Panc1 (cell line): ENCODE measurements at regions not wholly inside any gene's neighbourhood (a gene's known extent, or its start where the extent isn't known, plus 50 kb on each side); places are given as distances from the start of the nearest gene placed in this dataset.

Experiments
- POLR2AphosphoS5 ChIP-seq: IDR thresholded peaks from 2 replicates; pipeline ENCODE4 v1.6.1; 2012; ENCODE audit warnings: mild to moderate bottlenecking, low read depth, low read length, moderate library complexity
- TF ChIP-seq, protein P1 (sequence below): fragments of 450-650 bp; IDR thresholded peaks from 2 replicates; pipeline ENCODE4 v1.5.1; 2017; ENCODE audit warnings: mild to moderate bottlenecking

DNA sequence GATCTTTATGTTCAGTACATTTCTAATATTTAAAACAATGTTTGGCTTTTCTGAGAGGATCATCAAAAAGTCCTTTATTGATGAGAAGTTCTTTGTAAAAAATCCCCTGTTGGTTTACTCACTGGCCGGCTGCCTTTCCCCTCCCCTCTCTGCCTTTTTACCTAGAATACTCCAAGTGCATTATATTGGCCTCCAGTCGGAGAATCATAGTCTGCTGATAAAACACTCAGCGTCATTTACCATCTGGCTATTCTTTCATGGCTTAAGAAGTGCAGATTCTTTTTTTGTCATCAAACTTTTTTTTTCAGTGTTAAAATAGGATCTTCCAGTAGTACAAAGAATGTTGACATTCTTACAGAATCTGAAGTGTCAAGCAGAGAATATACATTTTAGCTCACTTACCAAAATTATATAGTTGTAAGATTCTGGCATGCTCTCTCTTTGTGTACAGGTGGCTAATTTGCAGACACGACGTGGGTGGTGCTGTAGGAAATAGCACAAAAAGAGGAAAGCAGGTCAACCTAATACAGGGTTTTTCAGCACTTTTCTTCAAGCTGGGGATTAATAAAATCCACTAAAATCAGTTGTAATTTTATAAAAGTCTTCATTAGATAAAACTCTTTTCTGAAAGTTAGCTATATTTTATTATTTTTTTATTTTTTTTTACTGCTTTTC lies 731.8 kb downstream of the KCTD8 start:
- TF ChIP-seq, protein P1, sequence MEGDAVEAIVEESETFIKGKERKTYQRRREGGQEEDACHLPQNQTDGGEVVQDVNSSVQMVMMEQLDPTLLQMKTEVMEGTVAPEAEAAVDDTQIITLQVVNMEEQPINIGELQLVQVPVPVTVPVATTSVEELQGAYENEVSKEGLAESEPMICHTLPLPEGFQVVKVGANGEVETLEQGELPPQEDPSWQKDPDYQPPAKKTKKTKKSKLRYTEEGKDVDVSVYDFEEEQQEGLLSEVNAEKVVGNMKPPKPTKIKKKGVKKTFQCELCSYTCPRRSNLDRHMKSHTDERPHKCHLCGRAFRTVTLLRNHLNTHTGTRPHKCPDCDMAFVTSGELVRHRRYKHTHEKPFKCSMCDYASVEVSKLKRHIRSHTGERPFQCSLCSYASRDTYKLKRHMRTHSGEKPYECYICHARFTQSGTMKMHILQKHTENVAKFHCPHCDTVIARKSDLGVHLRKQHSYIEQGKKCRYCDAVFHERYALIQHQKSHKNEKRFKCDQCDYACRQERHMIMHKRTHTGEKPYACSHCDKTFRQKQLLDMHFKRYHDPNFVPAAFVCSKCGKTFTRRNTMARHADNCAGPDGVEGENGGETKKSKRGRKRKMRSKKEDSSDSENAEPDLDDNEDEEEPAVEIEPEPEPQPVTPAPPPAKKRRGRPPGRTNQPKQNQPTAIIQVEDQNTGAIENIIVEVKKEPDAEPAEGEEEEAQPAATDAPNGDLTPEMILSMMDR, result no peak
- no peak for TF ChIP-seq POLR2AphosphoS5
